ENCODE measurements at regions not wholly inside any gene's neighbourhood (a gene's known extent, or its start where the extent isn't known, plus 50 kb on each side); places are given as distances from the start of the nearest gene placed in this dataset.

- H3K4me2 ChIP-seq (ENCODE audit: low read length) = no peak overlapping the region
- H3F3A ChIP-seq (ENCODE audit: insufficient read depth, low read length, poor library complexity, severe bottlenecking) = no peaks in the 10 kb centered on the region
- no peaks in the 10 kb centered on the region for H3K9me3 ChIP-seq (ENCODE audit: low read length)
- TF ChIP-seq SMC3 (conservative IDR thresholded peaks at IDR 0.05; ENCODE audit: poor library complexity) (no peak), TAF1 (IDR thresholded peaks at IDR 0.05; ENCODE audit: low read depth) (no peak), EZH2 (IDR thresholded peaks at IDR 0.05; ENCODE audit: borderline replicate concordance, insufficient read depth, low read length, poor library complexity, severe bottlenecking) (no peak), CTCF (IDR thresholded peaks at IDR 0.05; ENCODE audit: poor library complexity, severe bottlenecking) (no peak), RAD21 (conservative IDR thresholded peaks at IDR 0.05) (no peak), REST (IDR thresholded peaks at IDR 0.05; ENCODE audit: borderline replicate concordance) (no peak)
- no peak overlapping the region for H3K4me3 ChIP-seq (ENCODE audit: low read length)
- H3K27ac ChIP-seq (ENCODE audit: low read length) = no peak overlapping the region
- H3K9ac ChIP-seq (ENCODE audit: low read length) = no peak overlapping the region
- no peaks in the 10 kb centered on the region for H3K9me2 ChIP-seq (ENCODE audit: insufficient read depth, low read length)
- H3K79me2 ChIP-seq (replicated peaks; ENCODE audit: insufficient read depth, low read length) = no peaks in the 10 kb centered on the region
- H2AFZ ChIP-seq (ENCODE audit: low read depth, low read length) = no peak overlapping the region
- H3K27me3 ChIP-seq (ENCODE audit: insufficient read depth, low read depth, low read length) = no peaks in the 10 kb centered on the region
- H4K20me1 ChIP-seq (ENCODE audit: insufficient read depth) = no peaks in the 10 kb centered on the region
- H3K36me3 ChIP-seq (ENCODE audit: insufficient read depth, low read length) = no peaks in the 10 kb centered on the region
Observed at GRCh38 chr10:129110780-129111179, 356.3 kb upstream of the MGMT start.

- Histone ChIP-seq H3K9me2 (ENCODE audit: insufficient read depth, low read length) (no peaks in the 10 kb centered on the region), H3K36me3 (ENCODE audit: insufficient read depth, low read length) (no peaks in the 10 kb centered on the region), H3K27ac (ENCODE audit: low read length) (no peak overlapping the region), H3K9ac (ENCODE audit: low read length) (no peak overlapping the region), H3F3A (ENCODE audit: insufficient read depth, low read length, poor library complexity, severe bottlenecking) (no peaks in the 10 kb centered on the region), H3K79me2 (replicated peaks; ENCODE audit: insufficient read depth, low read length) (no peaks in the 10 kb centered on the region), H3K4me3 (ENCODE audit: low read length) (no peak overlapping the region), H2AFZ (ENCODE audit: low read depth, low read length) (no peak overlapping the region), H3K9me3 (ENCODE audit: low read length) (no peaks in the 10 kb centered on the region), H3K4me2 (ENCODE audit: low read length) (no peak overlapping the region), H4K20me1 (ENCODE audit: insufficient read depth) (no peaks in the 10 kb centered on the region), H3K27me3 (ENCODE audit: insufficient read depth, low read depth, low read length) (no peaks in the 10 kb centered on the region)
- TF ChIP-seq CTCF (IDR thresholded peaks at IDR 0.05; ENCODE audit: poor library complexity, severe bottlenecking) = no peak
- no peak for TF ChIP-seq SMC3 (conservative IDR thresholded peaks at IDR 0.05; ENCODE audit: poor library complexity)
- TF ChIP-seq POLR2AphosphoS5 (IDR thresholded peaks at IDR 0.05) = no peak
- no peak for TF ChIP-seq MXI1 (conservative IDR thresholded peaks at IDR 0.05; ENCODE audit: poor library complexity, severe bottlenecking)
- no peak for TF ChIP-seq EP300 (conservative IDR thresholded peaks at IDR 0.05; ENCODE audit: poor library complexity, severe bottlenecking)
- no peak for TF ChIP-seq TAF1 (IDR thresholded peaks at IDR 0.05; ENCODE audit: low read depth)
- no peak for TF ChIP-seq EZH2 (IDR thresholded peaks at IDR 0.05; ENCODE audit: borderline replicate concordance, insufficient read depth, low read length, poor library complexity, severe bottlenecking)
Observed at GRCh38 chr10:129111922-129112321, 355.1 kb upstream of the MGMT start.
